ENCODE measurements at regions not wholly inside any gene's neighbourhood (a gene's known extent, or its start where the extent isn't known, plus 50 kb on each side); places are given as distances from the start of the nearest gene placed in this dataset.
"Not testable (repeated sequence)": the region's sequence is repeated elsewhere in the genome, so short reads cannot be mapped to it uniquely, and the experiment has no call there.

GRCh38 chr7:19377611-19378344, 232.6 kb upstream of the FERD3L start:
- no peak for DNase-seq (ENCODE audit: low read depth in 2 of 2)

- DNase-seq (ENCODE audit: low read depth in 2 of 2): no peak
Measured at GRCh38 chr7:19376538-19376937, 231.3 kb upstream of the FERD3L start.

GRCh38 chr7:19375976-19376375, 230.8 kb upstream of the FERD3L start:
- no peak for DNase-seq (ENCODE audit: low read depth in 2 of 2)

GRCh38 chr7:19373334-19373733, 228.1 kb upstream of the FERD3L start:
- DNase-seq (ENCODE audit: low read depth in 2 of 2): no peak

- DNase-seq (ENCODE audit: low read depth in 2 of 2): no peak
Measured at GRCh38 chr7:19369806-19370205, 224.6 kb upstream of the FERD3L start.

GRCh38 chr7:19369182-19369581, 224.0 kb upstream of the FERD3L start:
- no peak for DNase-seq (ENCODE audit: low read depth in 2 of 2)

- DNase-seq (ENCODE audit: low read depth in 2 of 2): peak; percentile 27 to 29
Measured at GRCh38 chr7:19368491-19368925, 223.3 kb upstream of the FERD3L start.

GRCh38 chr7:19364950-19365349, 219.7 kb upstream of the FERD3L start:
- DNase-seq (ENCODE audit: low read depth in 2 of 2): no peak

- DNase-seq (ENCODE audit: low read depth in 2 of 2): no peak
Measured at GRCh38 chr7:19362099-19362498, 216.9 kb upstream of the FERD3L start.

- DNase-seq (ENCODE audit: low read depth in 2 of 2): no peak
Measured at GRCh38 chr7:19353180-19353579, 208.0 kb upstream of the FERD3L start.

- DNase-seq (ENCODE audit: low read depth in 2 of 2): no peak
Measured at GRCh38 chr7:19352305-19352695, 207.1 kb upstream of the FERD3L start.

GRCh38 chr7:19351341-19352304, 206.4 kb upstream of the FERD3L start:
- no peak for DNase-seq (ENCODE audit: low read depth in 2 of 2)

GRCh38 chr7:19339512-19339911, 194.3 kb upstream of the FERD3L start:
- no peak for DNase-seq (ENCODE audit: low read depth in 2 of 2)

GRCh38 chr7:19338512-19338911, 193.3 kb upstream of the FERD3L start:
- DNase-seq (ENCODE audit: low read depth in 2 of 2): not testable (repeated sequence)

- no peak for DNase-seq (ENCODE audit: low read depth in 2 of 2)
Measured at GRCh38 chr7:19336836-19337383, 191.7 kb upstream of the FERD3L start.

- no peak for DNase-seq (ENCODE audit: low read depth in 2 of 2)
Measured at GRCh38 chr7:19333706-19334105, 188.5 kb upstream of the FERD3L start.

- DNase-seq (ENCODE audit: low read depth in 2 of 2): peak in 1 of 2 experiments; percentile 14
Measured at GRCh38 chr7:19327018-19327417, 181.8 kb upstream of the FERD3L start.

- peak in 1 of 2 experiments; percentile 9 for DNase-seq (ENCODE audit: low read depth in 2 of 2)
Measured at GRCh38 chr7:19322002-19322401, 176.8 kb upstream of the FERD3L start.

GRCh38 chr7:19318287-19318686, 173.1 kb upstream of the FERD3L start:
- no peak for DNase-seq (ENCODE audit: low read depth in 2 of 2)

- no peak for DNase-seq (ENCODE audit: low read depth in 2 of 2)
Measured at GRCh38 chr7:19317461-19317860, 172.2 kb upstream of the FERD3L start.

GRCh38 chr7:19312416-19312815, 167.2 kb upstream of the FERD3L start:
- DNase-seq (ENCODE audit: low read depth in 2 of 2): no peak

GRCh38 chr7:19307554-19307953, 162.3 kb upstream of the FERD3L start:
- no peak for DNase-seq (ENCODE audit: low read depth in 2 of 2)
